Mesothelial cell of epicardium (in vitro differentiated cells): ENCODE measurements at regions not wholly inside any gene's neighbourhood (a gene's known extent, or its start where the extent isn't known, plus 50 kb on each side); places are given as distances from the start of the nearest gene placed in this dataset.

ENCODE experiments used
- DNase-seq, 2 experiments: peaks; one replicate each; pipeline ENCODE4 v3.0.0; 2021; ENCODE audit warnings: low spot score in 2 of 2; ENCODE audit not compliant: unreplicated experiment in 2 of 2
- H3K27ac Mint-ChIP-seq: 2 replicates; pipeline ENCODE4 v1.8.0; 2021; ENCODE audit warnings: mixed read lengths
- H3K27me3 Mint-ChIP-seq: 2 replicates; pipeline ENCODE4 v1.8.0; 2021; ENCODE audit warnings: low read depth, mixed read lengths
- H3K36me3 Mint-ChIP-seq: 2 replicates; pipeline ENCODE4 v1.8.0; 2021; ENCODE audit warnings: mixed read lengths
- H3K4me1 Mint-ChIP-seq: 2 replicates; pipeline ENCODE4 v1.8.0; 2021; ENCODE audit warnings: mixed read lengths
- H3K4me3 Mint-ChIP-seq: 2 replicates; pipeline ENCODE4 v1.8.0; 2021; ENCODE audit warnings: mild to moderate bottlenecking, moderate library complexity, mixed read lengths
- H3K9me3 Mint-ChIP-seq: 2 replicates; pipeline ENCODE4 v1.8.0; 2021; ENCODE audit warnings: mixed read lengths
- CTCF ChIP-seq: fragments of 200-600 bp; sonication (generic); IDR thresholded peaks from one replicate; pipeline ENCODE4 v1.5.0; 2021; ENCODE audit warnings: antibody characterized with exemption; ENCODE audit not compliant: unreplicated experiment

- DNase-seq: no peak
- Mint-ChIP-seq H3K27me3 (no peaks in the 10 kb centered on the region), H3K27ac (no peak overlapping the region), H3K4me1 (no peaks in the 10 kb centered on the region), H3K36me3 (peaks cover 2% of the 10 kb centered on the region), H3K9me3 (peaks cover 76% of the 10 kb centered on the region), H3K4me3 (no peak overlapping the region)
- no peak for TF ChIP-seq CTCF
Measured at GRCh38 chr19:16000024-16000663, 51.3 kb downstream of the OR10H4 start.

- Mint-ChIP-seq H3K27ac (no peak overlapping the region), H3K9me3 (peaks cover 76% of the 10 kb centered on the region), H3K4me3 (no peak overlapping the region), H3K27me3 (no peaks in the 10 kb centered on the region), H3K36me3 (peaks cover 2% of the 10 kb centered on the region), H3K4me1 (no peaks in the 10 kb centered on the region)
- no peak for DNase-seq
- TF ChIP-seq CTCF: no peak
Measured at GRCh38 chr19:16001481-16002312, 52.9 kb downstream of the OR10H4 start.

- Mint-ChIP-seq H3K4me1 (no peaks in the 10 kb centered on the region), H3K9me3 (peaks cover 71% of the 10 kb centered on the region), H3K4me3 (no peak overlapping the region), H3K27me3 (no peaks in the 10 kb centered on the region), H3K36me3 (peaks cover 2% of the 10 kb centered on the region), H3K27ac (no peak overlapping the region)
- TF ChIP-seq CTCF: no peak
- no peak for DNase-seq
Measured at GRCh38 chr19:16002406-16003384, 53.9 kb downstream of the OR10H4 start.

GRCh38 chr19:16003391-16003790, 54.6 kb downstream of the OR10H4 start:
- Mint-ChIP-seq H3K27ac (no peak overlapping the region), H3K9me3 (peaks cover 72% of the 10 kb centered on the region), H3K27me3 (no peaks in the 10 kb centered on the region), H3K4me1 (no peaks in the 10 kb centered on the region), H3K4me3 (no peak overlapping the region), H3K36me3 (peaks cover 2% of the 10 kb centered on the region)
- TF ChIP-seq CTCF: no peak
- no peak for DNase-seq

- Mint-ChIP-seq H3K4me3 (no peak overlapping the region), H3K4me1 (no peaks in the 10 kb centered on the region), H3K27me3 (no peaks in the 10 kb centered on the region), H3K36me3 (peaks cover 2% of the 10 kb centered on the region), H3K27ac (no peak overlapping the region), H3K9me3 (peaks cover 62% of the 10 kb centered on the region)
- DNase-seq: no peak
- TF ChIP-seq CTCF: no peak
Measured at GRCh38 chr19:16005925-16006324, 57.1 kb downstream of the OR10H4 start.
